WTC11 (cell line): ENCODE measurements at regions not wholly inside any gene's neighbourhood (a gene's known extent, or its start where the extent isn't known, plus 50 kb on each side); places are given as distances from the start of the nearest gene placed in this dataset.

ENCODE experiments used
- ATAC-seq: fragments of 200-7000 bp; cut with Tn5 transposase; 2 replicates; pipeline ENCODE4 v1.10.0; 2021; ENCODE audit warnings: mild to moderate bottlenecking, moderate library complexity
- CTCF ChIA-PET: fragments of 300-600 bp; sonication (Branson Sonifier 250); formaldehyde crosslinking; loops from one replicate; lab custom pipeline; 2021; ENCODE audit warnings: antibody characterized with exemption; lab: Charles Lee
- POLR2A ChIA-PET: fragments of 350-600 bp; sonication (Branson Sonifier 250); formaldehyde crosslinking; loops from one replicate; lab custom pipeline; 2021; ENCODE audit warnings: antibody characterized with exemption; lab: Charles Lee
- DNase-seq: peaks from one replicate; pipeline ENCODE4 v3.0.0; 2021; ENCODE audit warnings: low spot score
- H3K27ac Mint-ChIP-seq: 2 replicates; pipeline ENCODE4 v1.8.0; 2021; ENCODE audit warnings: mixed read lengths
- H3K27me3 Mint-ChIP-seq: 2 replicates; pipeline ENCODE4 v1.8.0; 2021; ENCODE audit warnings: low read depth, mild to moderate bottlenecking, moderate library complexity, mixed read lengths
- H3K36me3 Mint-ChIP-seq: 2 replicates; pipeline ENCODE4 v1.8.0; 2021; ENCODE audit warnings: mixed read lengths
- H3K4me1 Mint-ChIP-seq: 2 replicates; pipeline ENCODE4 v1.8.0; 2022; ENCODE audit warnings: mixed read lengths
- H3K4me3 Mint-ChIP-seq: 2 replicates; pipeline ENCODE4 v1.8.0; 2021; ENCODE audit warnings: mild to moderate bottlenecking, moderate library complexity, mixed read lengths
- H3K9me3 Mint-ChIP-seq: 2 replicates; pipeline ENCODE4 v1.8.0; 2021; ENCODE audit warnings: mixed read lengths
- ARID4B ChIP-seq: sonication (generic); formaldehyde crosslinking; IDR thresholded peaks from 2 replicates; pipeline ENCODE4 v1.8.0; 2023; ENCODE audit warnings: missing genetic modification reagents, mild to moderate bottlenecking, borderline replicate concordance
- CDX4 ChIP-seq: fragments of 250-450 bp; sonication (Bioruptor Pico); IDR thresholded peaks from 2 replicates; pipeline ENCODE4 v1.9.0; 2021; ENCODE audit warnings: moderate library complexity, mild to moderate bottlenecking, inconsistent platforms, borderline replicate concordance
- E2F1 ChIP-seq: sonication (generic); formaldehyde crosslinking; IDR thresholded peaks from 2 replicates; pipeline ENCODE4 v1.8.0; 2022; ENCODE audit warnings: mild to moderate bottlenecking, missing genetic modification reagents
- ELF4 ChIP-seq: sonication (generic); formaldehyde crosslinking; IDR thresholded peaks from 2 replicates; pipeline ENCODE4 v1.8.1; 2022; ENCODE audit warnings: low read depth, mild to moderate bottlenecking, moderate library complexity, missing genetic modification reagents
- EMX1 ChIP-seq: fragments of 250-450 bp; sonication (Bioruptor Pico); IDR thresholded peaks from 2 replicates; pipeline ENCODE4 v1.8.0; 2021; ENCODE audit warnings: mild to moderate bottlenecking
- ESRRA ChIP-seq: sonication (generic); formaldehyde crosslinking; IDR thresholded peaks from 2 replicates; pipeline ENCODE4 v1.8.1; 2022; ENCODE audit warnings: mild to moderate bottlenecking, missing genetic modification reagents, borderline replicate concordance
- FOXJ3 ChIP-seq: sonication (generic); formaldehyde crosslinking; IDR thresholded peaks from 2 replicates; pipeline ENCODE4 v1.9.0; 2021; ENCODE audit warnings: missing genetic modification reagents, mild to moderate bottlenecking, borderline replicate concordance
- FOXP1 ChIP-seq: sonication (generic); formaldehyde crosslinking; IDR thresholded peaks from 2 replicates; pipeline ENCODE4 v1.8.0; 2022; ENCODE audit warnings: missing genetic modification reagents, mild to moderate bottlenecking, moderate library complexity, borderline replicate concordance
- GTF2I ChIP-seq: fragments of 250-450 bp; sonication (Bioruptor Pico); conservative IDR thresholded peaks from 2 replicates; pipeline ENCODE4 v1.4.0; 2021; ENCODE audit warnings: mild to moderate bottlenecking
- HMGA2 ChIP-seq: fragments of 250-450 bp; sonication (Bioruptor Pico); IDR thresholded peaks from 2 replicates; pipeline ENCODE4 v1.4.0; 2021; ENCODE audit warnings: mild to moderate bottlenecking, moderate library complexity
- HMGXB4 ChIP-seq: sonication (generic); formaldehyde crosslinking; IDR thresholded peaks from 2 replicates; pipeline ENCODE4 v1.8.1; 2023; ENCODE audit warnings: mild to moderate bottlenecking, moderate library complexity, missing genetic modification reagents
- IRF1 ChIP-seq: sonication (generic); formaldehyde crosslinking; IDR thresholded peaks from 2 replicates; pipeline ENCODE4 v1.8.0; 2023; ENCODE audit warnings: missing genetic modification reagents
- MAX ChIP-seq: sonication (generic); formaldehyde crosslinking; IDR thresholded peaks from 2 replicates; pipeline ENCODE4 v1.8.0; 2022; ENCODE audit warnings: mild to moderate bottlenecking, missing genetic modification reagents
- NFE2L1 ChIP-seq: sonication (generic); formaldehyde crosslinking; IDR thresholded peaks from 2 replicates; pipeline ENCODE4 v1.8.1; 2023; ENCODE audit warnings: missing genetic modification reagents
- RORB ChIP-seq: fragments of 250-450 bp; sonication (Bioruptor Pico); IDR thresholded peaks from 2 replicates; pipeline ENCODE4 v1.9.0; 2021; ENCODE audit warnings: mild to moderate bottlenecking
- SOX15 ChIP-seq: fragments of 250-450 bp; sonication (Bioruptor Pico); IDR thresholded peaks from 2 replicates; pipeline ENCODE4 v1.9.0; 2021; ENCODE audit warnings: mild to moderate bottlenecking
- TEAD1 ChIP-seq: sonication (generic); formaldehyde crosslinking; IDR thresholded peaks from 2 replicates; pipeline ENCODE4 v1.8.0; 2022; ENCODE audit warnings: mild to moderate bottlenecking, missing genetic modification reagents
- ZBTB21 ChIP-seq: sonication (generic); formaldehyde crosslinking; IDR thresholded peaks from 2 replicates; pipeline ENCODE4 v1.8.1; 2023; ENCODE audit warnings: mild to moderate bottlenecking, missing genetic modification reagents, borderline replicate concordance
- ZBTB43 ChIP-seq: sonication (generic); formaldehyde crosslinking; IDR thresholded peaks from 2 replicates; pipeline ENCODE4 v1.8.1; 2023; ENCODE audit warnings: mild to moderate bottlenecking, missing genetic modification reagents
- ZNF219 ChIP-seq: sonication (generic); formaldehyde crosslinking; IDR thresholded peaks from 2 replicates; pipeline ENCODE4 v1.8.0; 2023; ENCODE audit warnings: missing genetic modification reagents, mild to moderate bottlenecking, borderline replicate concordance
- ZNF512 ChIP-seq: sonication (generic); formaldehyde crosslinking; IDR thresholded peaks from 2 replicates; pipeline ENCODE4 v1.8.1; 2022; ENCODE audit warnings: missing genetic modification reagents, borderline replicate concordance

- TF ChIP-seq CDX4 (no peak), ZBTB43 (CRISPR knock-in tag) (no peak), SOX15 (CRISPR knock-in tag) (no peak), HMGXB4 (CRISPR knock-in tag) (no peak), FOXJ3 (CRISPR knock-in tag) (no peak), ZBTB21 (CRISPR knock-in tag) (no peak), IRF1 (CRISPR knock-in tag) (no peak), ZNF219 (CRISPR knock-in tag) (no peak), TEAD1 (no peak)
These were observed 731.1 kb upstream of the SLC8A1 start (continued) for GRCh38 chr2:41182961-41183360.

- DNase-seq (no peak), ATAC-seq (0 out of 2 replicates have a peak, but pooled peaks have one; percentile 36)
- Mint-ChIP-seq H3K4me1 (peaks cover 8% of the 10 kb centered on the region; the same call in 1 of the 2 replicates), H3K27ac (no peak overlapping the region), H3K36me3 (no peaks in the 10 kb centered on the region), H3K27me3 (no peaks in the 10 kb centered on the region), H3K4me3 (no peak overlapping the region), H3K9me3 (no peaks in the 10 kb centered on the region)
- CTCF ChIA-PET = no interaction called here
- POLR2A ChIA-PET = no interaction called here
- TF ChIP-seq RORB = no peak
- no peak for TF ChIP-seq ZNF512
- no peak for TF ChIP-seq ESRRA (CRISPR knock-in tag)
These were observed 735.7 kb upstream of the SLC8A1 start for GRCh38 chr2:41187376-41188122.

- Mint-ChIP-seq H3K36me3 (no peaks in the 10 kb centered on the region), H3K4me1 (peaks cover 8% of the 10 kb centered on the region), H3K4me3 (no peak overlapping the region), H3K9me3 (peaks cover 3% of the 10 kb centered on the region), H3K27me3 (no peaks in the 10 kb centered on the region), H3K27ac (no peak overlapping the region)
- POLR2A ChIA-PET = no interaction called here
- DNase-seq (no peak), ATAC-seq (no peak)
- CTCF ChIA-PET = interaction anchor here (1.5 kb wide), 1 partner anchor 206 kb away, joined by 8 read pairs; no protein-coding TSS in a partner anchor
- TF ChIP-seq E2F1 (CRISPR knock-in tag) = no peak
- no peak for TF ChIP-seq ELF4
- no peak for TF ChIP-seq TEAD1
- TF ChIP-seq RORB = no peak
- TF ChIP-seq GTF2I (CRISPR knock-in tag) = no peak
- TF ChIP-seq NFE2L1 (CRISPR knock-in tag) = no peak
- no peak for TF ChIP-seq ARID4B
- no peak for TF ChIP-seq FOXP1 (CRISPR knock-in tag)
- TF ChIP-seq MAX = no peak
- TF ChIP-seq EMX1 (CRISPR knock-in tag) = no peak
- no peak for TF ChIP-seq HMGA2 (CRISPR knock-in tag)
These were observed 742.3 kb upstream of the SLC8A1 start for GRCh38 chr2:41194230-41194629.
